ENCODE measurements at regions not wholly inside any gene's neighbourhood (a gene's known extent, or its start where the extent isn't known, plus 50 kb on each side); places are given as distances from the start of the nearest gene placed in this dataset.
A peak's percentile ranks its signal among the peaks of the same experiment; 100 is the strongest.

DNA sequence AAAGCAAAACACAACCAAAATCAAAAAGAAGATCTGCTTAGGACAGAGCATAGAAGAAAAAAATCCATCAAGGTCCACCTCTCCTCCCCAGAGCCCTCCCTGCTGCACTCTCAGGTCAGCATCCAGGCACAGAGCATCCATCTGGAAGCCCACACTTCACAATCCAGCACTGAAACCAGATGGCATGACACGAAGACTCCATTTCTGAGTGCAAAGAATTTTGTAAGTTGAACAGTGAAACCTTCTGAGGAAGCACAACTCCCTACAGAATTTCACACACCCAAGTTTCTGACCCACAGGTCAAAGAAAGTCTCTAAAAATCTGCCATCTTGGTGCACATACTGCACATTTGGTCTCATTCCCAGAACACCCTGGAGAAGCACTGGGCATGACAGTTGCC lies 128.8 kb upstream of the STXBP5 start:
- no peak overlapping the region for H3K4me3 ChIP-seq (ENCODE audit: low read depth, poor library complexity, severe bottlenecking)
- 65 to 78% methylated on average over 1 of the region's 1 CpG for WGBS, 2 donors
- DNase-seq (ENCODE audit: low spot score in 2 of 2): no peak
- TF ChIP-seq POLR2A (IDR thresholded peaks at IDR 0.05): no peak
- TF ChIP-seq, protein P1, sequence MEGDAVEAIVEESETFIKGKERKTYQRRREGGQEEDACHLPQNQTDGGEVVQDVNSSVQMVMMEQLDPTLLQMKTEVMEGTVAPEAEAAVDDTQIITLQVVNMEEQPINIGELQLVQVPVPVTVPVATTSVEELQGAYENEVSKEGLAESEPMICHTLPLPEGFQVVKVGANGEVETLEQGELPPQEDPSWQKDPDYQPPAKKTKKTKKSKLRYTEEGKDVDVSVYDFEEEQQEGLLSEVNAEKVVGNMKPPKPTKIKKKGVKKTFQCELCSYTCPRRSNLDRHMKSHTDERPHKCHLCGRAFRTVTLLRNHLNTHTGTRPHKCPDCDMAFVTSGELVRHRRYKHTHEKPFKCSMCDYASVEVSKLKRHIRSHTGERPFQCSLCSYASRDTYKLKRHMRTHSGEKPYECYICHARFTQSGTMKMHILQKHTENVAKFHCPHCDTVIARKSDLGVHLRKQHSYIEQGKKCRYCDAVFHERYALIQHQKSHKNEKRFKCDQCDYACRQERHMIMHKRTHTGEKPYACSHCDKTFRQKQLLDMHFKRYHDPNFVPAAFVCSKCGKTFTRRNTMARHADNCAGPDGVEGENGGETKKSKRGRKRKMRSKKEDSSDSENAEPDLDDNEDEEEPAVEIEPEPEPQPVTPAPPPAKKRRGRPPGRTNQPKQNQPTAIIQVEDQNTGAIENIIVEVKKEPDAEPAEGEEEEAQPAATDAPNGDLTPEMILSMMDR (IDR thresholded peaks at IDR 0.05): no peak
- intact Hi-C loops (cut with DNase I; ENCODE audit: low total_unique reads): no loop called here

DNA sequence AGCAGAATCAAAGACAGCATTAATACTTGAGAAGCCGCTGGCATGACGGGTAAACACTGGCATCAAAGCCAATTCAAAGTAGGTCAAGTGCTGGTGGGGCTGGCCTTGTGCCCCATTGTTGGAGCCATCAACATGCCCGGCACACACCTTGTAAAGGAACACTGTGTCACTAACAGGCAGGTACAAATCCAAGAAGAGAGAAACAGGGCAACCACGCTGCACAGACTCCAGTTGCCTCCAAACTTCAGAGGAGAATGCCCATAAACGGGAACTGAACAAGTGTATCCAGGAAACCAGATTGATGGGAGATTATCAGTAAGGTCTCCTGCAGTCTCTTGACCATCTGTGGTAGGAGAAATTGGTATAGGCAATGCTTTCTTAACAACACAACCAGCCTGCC lies 127.0 kb upstream of the STXBP5 start:
- WGBS, 2 donors: 53 to 64% methylated on average over 5 of the region's 5 CpGs

DNA sequence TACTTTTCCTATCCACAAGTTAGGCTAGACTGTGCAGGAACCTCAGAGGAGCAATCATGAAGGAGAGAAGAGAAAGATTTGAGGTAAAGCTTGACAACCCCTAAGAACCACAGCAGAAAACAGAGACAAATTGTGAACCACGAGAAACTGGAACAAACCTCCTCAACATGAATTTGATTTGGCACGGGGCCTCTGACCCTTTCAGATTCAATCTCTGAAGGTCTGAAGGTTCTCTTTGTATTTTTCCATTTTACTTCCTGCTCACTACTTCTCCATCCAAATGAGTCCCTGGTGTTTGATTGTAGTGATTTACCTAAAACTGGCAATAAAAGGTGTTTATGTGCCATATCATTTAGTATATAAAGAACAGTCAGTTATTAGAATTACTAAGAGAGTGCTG lies 126.1 kb upstream of the STXBP5 start:
- no peak for DNase-seq (ENCODE audit: low spot score in 2 of 2)
- no peak for TF ChIP-seq POLR2A (IDR thresholded peaks at IDR 0.05)
- TF ChIP-seq, protein P1 (IDR thresholded peaks at IDR 0.05): no peak
- intact Hi-C loops (cut with DNase I; ENCODE audit: low total_unique reads): no loop called here
- H3K4me3 ChIP-seq (ENCODE audit: low read depth, poor library complexity, severe bottlenecking): no peak overlapping the region
- 52 to 65% methylated on average over 2 of the region's 2 CpGs for WGBS, 2 donors

More for the DNA sequence above, 127.0 kb upstream of the STXBP5 start:
- DNase-seq (ENCODE audit: low spot score in 2 of 2): peak in 1 of 2 donors; percentile 56
- TF ChIP-seq, protein P1 (IDR thresholded peaks at IDR 0.05): no peak
- no peak for TF ChIP-seq POLR2A (IDR thresholded peaks at IDR 0.05)
- intact Hi-C loops (cut with DNase I; ENCODE audit: low total_unique reads): no loop called here
- no peak overlapping the region for H3K4me3 ChIP-seq (ENCODE audit: low read depth, poor library complexity, severe bottlenecking)

DNA sequence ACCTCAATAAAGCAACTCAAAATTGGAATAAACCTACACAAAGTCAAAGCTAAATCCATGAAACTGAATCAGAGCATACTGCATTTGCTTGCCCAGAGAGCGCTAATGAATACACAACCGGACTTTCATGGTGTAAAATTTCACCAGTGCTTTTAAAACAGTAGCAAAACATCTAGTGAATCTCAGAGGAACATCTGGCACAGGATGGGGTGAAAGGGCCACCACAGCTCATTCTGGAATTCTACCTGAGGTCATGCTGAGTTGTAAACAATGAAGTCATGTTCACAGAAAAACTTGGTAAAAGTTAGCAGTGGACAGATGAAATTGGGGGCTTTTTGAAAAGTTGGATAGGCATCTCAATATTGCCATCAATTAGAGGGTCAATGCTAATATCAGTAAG lies 125.6 kb upstream of the STXBP5 start:
- 88 to 89% methylated on average over 2 of the region's 2 CpGs for WGBS, 2 donors
- H3K4me3 ChIP-seq (ENCODE audit: low read depth, poor library complexity, severe bottlenecking): no peak overlapping the region
- intact Hi-C loops (cut with DNase I; ENCODE audit: low total_unique reads): no loop called here
- TF ChIP-seq POLR2A (IDR thresholded peaks at IDR 0.05): no peak
- TF ChIP-seq, protein P1 (IDR thresholded peaks at IDR 0.05): no peak
- DNase-seq (ENCODE audit: low spot score in 2 of 2): no peak

DNA sequence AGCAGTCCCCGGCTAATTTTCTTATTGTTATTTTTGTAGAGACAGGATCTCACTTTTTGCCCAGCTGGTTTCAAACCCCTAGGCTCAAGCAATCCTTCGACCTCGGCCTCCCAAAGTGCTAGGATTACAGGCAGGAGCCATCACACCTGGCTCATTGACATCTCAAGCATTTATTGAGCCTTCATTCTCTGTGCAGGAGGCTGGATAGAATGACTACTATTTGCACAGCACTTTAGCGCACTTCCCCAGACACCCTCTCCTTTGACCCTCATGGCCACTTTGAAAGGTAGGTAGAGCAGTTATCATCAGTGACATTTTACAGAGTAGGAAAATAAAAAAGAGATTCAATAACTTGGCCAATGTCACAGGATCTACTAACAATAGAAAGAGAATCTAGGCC lies 124.0 kb upstream of the STXBP5 start:
- H3K4me3 ChIP-seq (ENCODE audit: low read depth, poor library complexity, severe bottlenecking): no peak overlapping the region
- TF ChIP-seq, protein P1 (IDR thresholded peaks at IDR 0.05): no peak
- TF ChIP-seq POLR2A (IDR thresholded peaks at IDR 0.05): no peak
- DNase-seq (ENCODE audit: low spot score in 2 of 2): no peak
- intact Hi-C loops (cut with DNase I; ENCODE audit: low total_unique reads): no loop called here
- 88 to 89% methylated on average over 4 of the region's 4 CpGs for WGBS, 2 donors

DNA sequence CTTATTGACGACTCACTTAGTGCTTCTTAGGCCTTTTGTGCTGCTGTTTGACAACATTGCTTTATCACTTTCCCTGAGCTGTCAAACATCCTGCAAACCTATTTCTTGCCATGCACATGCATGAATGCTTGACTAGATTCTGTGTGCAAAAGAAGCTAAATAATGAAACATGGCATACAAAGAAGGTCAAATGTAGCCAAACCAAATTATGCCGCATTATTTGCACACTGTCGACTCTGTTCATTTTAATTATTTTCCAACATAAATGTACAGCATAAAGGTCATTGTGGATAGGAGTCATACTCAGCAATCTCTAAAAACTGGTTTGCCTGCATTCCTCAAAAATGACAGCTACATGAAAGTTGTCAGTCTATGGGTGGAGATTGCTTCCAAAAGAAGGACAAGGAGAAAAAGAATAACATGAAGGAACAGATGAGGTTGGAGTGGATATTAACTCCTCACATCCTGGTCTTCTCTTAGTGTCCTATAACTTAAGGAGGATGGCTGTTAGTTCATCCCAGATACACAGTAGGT lies 123.1 kb upstream of the STXBP5 start:
- no peak overlapping the region for H3K4me3 ChIP-seq (ENCODE audit: low read depth, poor library complexity, severe bottlenecking)
- DNase-seq (ENCODE audit: low spot score in 2 of 2): no peak
- intact Hi-C loops (cut with DNase I; ENCODE audit: low total_unique reads): no loop called here
- TF ChIP-seq POLR2A (IDR thresholded peaks at IDR 0.05): no peak
- TF ChIP-seq, protein P1 (IDR thresholded peaks at IDR 0.05): no peak
- 47 to 54% methylated on average over 3 of the region's 3 CpGs for WGBS, 2 donors
